H9 (cell line): ENCODE measurements at regions not wholly inside any gene's neighbourhood (a gene's known extent, or its start where the extent isn't known, plus 50 kb on each side); places are given as distances from the start of the nearest gene placed in this dataset.

Experiments
- DNase-seq: peaks from one replicate; pipeline ENCODE4 v3.0.0-alpha.2; 2017
- H2AFZ ChIP-seq: one replicate; pipeline ENCODE4 v1.6.1; 2013; ENCODE audit warnings: mild to moderate bottlenecking, low read length, control low read depth, moderate library complexity
- H2AK5ac ChIP-seq: 2 replicates; pipeline ENCODE4 v1.6.1; 2013; ENCODE audit warnings: low read length, control low read depth, mixed read lengths; ENCODE audit not compliant: insufficient read length
- H2BK120ac ChIP-seq: one replicate; pipeline ENCODE4 v1.6.1; 2013; ENCODE audit warnings: low read depth, mild to moderate bottlenecking, low read length, control low read depth, inconsistent platforms; ENCODE audit not compliant: poor library complexity, severe bottlenecking
- H2BK12ac ChIP-seq: 2 replicates; pipeline ENCODE4 v1.6.1; 2013; ENCODE audit warnings: low read length, control low read depth, mixed read lengths, low read depth; ENCODE audit not compliant: insufficient read length
- H2BK15ac ChIP-seq: 2 replicates; pipeline ENCODE4 v1.6.1; 2013; ENCODE audit warnings: low read depth, low read length, control low read depth
- H2BK20ac ChIP-seq: one replicate; pipeline ENCODE4 v1.6.1; 2013; ENCODE audit warnings: low read depth, mild to moderate bottlenecking, low read length, control low read depth, inconsistent platforms; ENCODE audit not compliant: poor library complexity, severe bottlenecking
- H2BK5ac ChIP-seq: 2 replicates; pipeline ENCODE4 v1.6.1; 2013; ENCODE audit warnings: low read length, control low read depth, mixed read lengths; ENCODE audit not compliant: insufficient read length
- H3K14ac ChIP-seq: 2 replicates; pipeline ENCODE4 v1.6.1; 2013; ENCODE audit warnings: low read length, control low read depth; ENCODE audit not compliant: insufficient read depth
- H3K18ac ChIP-seq: 2 replicates; pipeline ENCODE4 v1.6.1; 2013; ENCODE audit warnings: low read depth, mild to moderate bottlenecking, mixed read lengths, low read length, control low read depth; ENCODE audit not compliant: insufficient read length
- H3K23ac ChIP-seq: 2 replicates; pipeline ENCODE4 v1.6.1; 2013; ENCODE audit warnings: low read length, control low read depth, mixed read lengths, low read depth; ENCODE audit not compliant: insufficient read length
- H3K23me2 ChIP-seq: 2 replicates; pipeline ENCODE4 v1.6.1; 2013; ENCODE audit warnings: low read depth, mild to moderate bottlenecking, mixed read lengths, low read length, control low read depth; ENCODE audit not compliant: insufficient read length, poor library complexity, severe bottlenecking
- H3K27ac ChIP-seq: 2 replicates; pipeline ENCODE4 v1.5.1; 2013; ENCODE audit warnings: low read length, control low read depth, mixed read lengths, low read depth; ENCODE audit not compliant: insufficient read length
- H3K27me3 ChIP-seq: 2 replicates; pipeline ENCODE4 v1.6.1; 2013; ENCODE audit warnings: low read length, control low read depth, inconsistent platforms; ENCODE audit not compliant: insufficient read depth
- H3K4ac ChIP-seq: 2 replicates; pipeline ENCODE4 v1.6.1; 2013; ENCODE audit warnings: low read depth, mild to moderate bottlenecking, control low read depth, inconsistent platforms, low read length, moderate library complexity
- H3K4me1 ChIP-seq: 2 replicates; pipeline ENCODE4 v1.6.1; 2013; ENCODE audit warnings: low read length, control low read depth, inconsistent platforms; ENCODE audit not compliant: insufficient read depth
- H3K4me2 ChIP-seq: 2 replicates; pipeline ENCODE4 v1.6.1; 2013; ENCODE audit warnings: low read length, control low read depth, mixed read lengths; ENCODE audit not compliant: insufficient read length, insufficient read depth
- H3K56ac ChIP-seq: 2 replicates; pipeline ENCODE4 v1.6.1; 2013; ENCODE audit warnings: low read depth, mild to moderate bottlenecking, mixed read lengths, low read length, control low read depth; ENCODE audit not compliant: insufficient read length
- H3K79me1 ChIP-seq: 2 replicates; pipeline ENCODE4 v1.6.1; 2013; ENCODE audit warnings: low read depth, mild to moderate bottlenecking, moderate library complexity, low read length, control low read depth, inconsistent platforms; ENCODE audit not compliant: insufficient read depth, poor library complexity, severe bottlenecking
- H3K79me2 ChIP-seq: 2 replicates; pipeline ENCODE4 v1.6.1; 2013; ENCODE audit warnings: low read length, control low read depth, inconsistent platforms; ENCODE audit not compliant: insufficient read depth
- H3K9ac ChIP-seq: 2 replicates; pipeline ENCODE4 v1.6.1; 2013; ENCODE audit warnings: low read length, control low read depth, mixed read lengths; ENCODE audit not compliant: insufficient read length; ENCODE audit errors: extremely low read depth
- H3K9me3 ChIP-seq: one replicate; pipeline ENCODE4 v1.6.1; 2013; ENCODE audit warnings: low read depth, low read length, inconsistent platforms; ENCODE audit not compliant: control insufficient read depth
- H3T11ph ChIP-seq: one replicate; pipeline ENCODE4 v1.6.1; 2013; ENCODE audit warnings: mild to moderate bottlenecking, low read length, control low read depth, inconsistent platforms
- H4K20me1 ChIP-seq: one replicate; pipeline ENCODE4 v1.6.1; 2013; ENCODE audit not compliant: control insufficient read depth, insufficient read length, insufficient read depth
- H4K5ac ChIP-seq: 2 replicates; pipeline ENCODE4 v1.6.1; 2013; ENCODE audit warnings: low read depth, mild to moderate bottlenecking, mixed read lengths, low read length, control low read depth; ENCODE audit not compliant: insufficient read length
- H4K8ac ChIP-seq: replicated peaks from 2 replicates; pipeline ENCODE4 v1.6.1; 2013; ENCODE audit warnings: low read length, control low read depth, mixed read lengths, low read depth; ENCODE audit not compliant: insufficient read length
- H4K91ac ChIP-seq: 2 replicates; pipeline ENCODE4 v1.6.1; 2013; ENCODE audit warnings: low read depth, mild to moderate bottlenecking, moderate library complexity, mixed read lengths, low read length, control low read depth; ENCODE audit not compliant: insufficient read length
- H3K27ac Mint-ChIP-seq, 3 experiments: 2 replicates in 2 of 3; 3 replicates in 1 of 3; pipeline ENCODE4 v1.8.0; 2020 to 2021; ENCODE audit warnings: mixed read lengths in 3 of 3, mild to moderate bottlenecking in 1 of 3, moderate library complexity in 1 of 3
- H3K27me3 Mint-ChIP-seq: 2 replicates; pipeline ENCODE4 v1.8.0; 2021; ENCODE audit warnings: low read depth, mild to moderate bottlenecking, moderate library complexity, mixed read lengths
- H3K36me3 Mint-ChIP-seq, 3 experiments: 2 replicates in 2 of 3; 3 replicates in 1 of 3; pipeline ENCODE4 v1.8.0; 2020 to 2021; ENCODE audit warnings: low read depth in 3 of 3, mixed read lengths in 3 of 3; ENCODE audit not compliant: insufficient read depth in 1 of 3
- H3K4me1 Mint-ChIP-seq, 2 experiments: 2 replicates each; pipeline ENCODE4 v1.8.0; 2020; ENCODE audit warnings: mixed read lengths in 2 of 2
- H3K4me3 Mint-ChIP-seq, 2 experiments: 2 replicates in 1 of 2; 3 replicates in 1 of 2; pipeline ENCODE4 v1.8.0; 2020 to 2021; ENCODE audit warnings: mild to moderate bottlenecking in 2 of 2, mixed read lengths in 2 of 2, moderate library complexity in 1 of 2
- H3K9me3 Mint-ChIP-seq, 2 experiments: 2 replicates in 1 of 2; 3 replicates in 1 of 2; pipeline ENCODE4 v1.8.0; 2020; ENCODE audit warnings: mild to moderate bottlenecking in 2 of 2, mixed read lengths in 2 of 2, moderate library complexity in 1 of 2
- WGBS: extraction: QIAGEN DNeasy Blood & Tissue Kit; methylation state at CpG from one replicate; pipeline ENCODE4 v1.1.7; 2013; ENCODE audit warnings: missing lambda C conversion rate, low lambda C conversion rate, mixed read lengths; ENCODE audit not compliant: insufficient read length; ENCODE audit errors: extremely low coverage; 5-methylcytosine and 5-hydroxymethylcytosine counted together
- TF ChIP-seq, protein P1 (sequence below): fragments of 200-600 bp; sonication (generic); conservative IDR thresholded peaks from 3 replicates; pipeline ENCODE4 v1.8.0; 2021; ENCODE audit warnings: antibody characterized with exemption, mild to moderate bottlenecking

GRCh38 chr14:87840906-87841305 is 152.1 kb downstream of the GALC start:
- no peak overlapping the region for H4K91ac ChIP-seq
- no peak overlapping the region for H3K14ac ChIP-seq
- H3K9me3 ChIP-seq, result no peaks in the 10 kb centered on the region
- H2BK12ac ChIP-seq, result no peak overlapping the region
- no peaks in the 10 kb centered on the region for H3K4me1 ChIP-seq
- no peaks in the 10 kb centered on the region for H3K23me2 ChIP-seq
- Mint-ChIP-seq H3K36me3 (no peaks in the 10 kb centered on the region; a peak in 1 of 7 replicates), H3K4me3 (no peak overlapping the region), H3K27ac (no peak overlapping the region), H3K4me1 (no peaks in the 10 kb centered on the region), H3K27me3 (peaks cover 1% of the 10 kb centered on the region; the same call in 1 of the 2 replicates), H3K9me3 (no peaks in the 10 kb centered on the region; a peak in 1 of 5 replicates)
- no peak overlapping the region for H2BK5ac ChIP-seq
- H3K4me2 ChIP-seq, result no peak overlapping the region
- TF ChIP-seq, protein P1, sequence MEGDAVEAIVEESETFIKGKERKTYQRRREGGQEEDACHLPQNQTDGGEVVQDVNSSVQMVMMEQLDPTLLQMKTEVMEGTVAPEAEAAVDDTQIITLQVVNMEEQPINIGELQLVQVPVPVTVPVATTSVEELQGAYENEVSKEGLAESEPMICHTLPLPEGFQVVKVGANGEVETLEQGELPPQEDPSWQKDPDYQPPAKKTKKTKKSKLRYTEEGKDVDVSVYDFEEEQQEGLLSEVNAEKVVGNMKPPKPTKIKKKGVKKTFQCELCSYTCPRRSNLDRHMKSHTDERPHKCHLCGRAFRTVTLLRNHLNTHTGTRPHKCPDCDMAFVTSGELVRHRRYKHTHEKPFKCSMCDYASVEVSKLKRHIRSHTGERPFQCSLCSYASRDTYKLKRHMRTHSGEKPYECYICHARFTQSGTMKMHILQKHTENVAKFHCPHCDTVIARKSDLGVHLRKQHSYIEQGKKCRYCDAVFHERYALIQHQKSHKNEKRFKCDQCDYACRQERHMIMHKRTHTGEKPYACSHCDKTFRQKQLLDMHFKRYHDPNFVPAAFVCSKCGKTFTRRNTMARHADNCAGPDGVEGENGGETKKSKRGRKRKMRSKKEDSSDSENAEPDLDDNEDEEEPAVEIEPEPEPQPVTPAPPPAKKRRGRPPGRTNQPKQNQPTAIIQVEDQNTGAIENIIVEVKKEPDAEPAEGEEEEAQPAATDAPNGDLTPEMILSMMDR, result no peak
- WGBS, result no CpG with 5 or more reads among the region's 2 CpGs
- no peak overlapping the region for H3K56ac ChIP-seq
- H4K20me1 ChIP-seq, result no peaks in the 10 kb centered on the region
- DNase-seq, result no peak
- H4K5ac ChIP-seq, result no peak overlapping the region
- H3K4ac ChIP-seq, result no peak overlapping the region
- H3K79me2 ChIP-seq, result no peaks in the 10 kb centered on the region
- H2AFZ ChIP-seq, result no peak overlapping the region
- H3K18ac ChIP-seq, result no peak overlapping the region
- no peak overlapping the region for H3K27ac ChIP-seq
- H3K79me1 ChIP-seq, result no peaks in the 10 kb centered on the region
- no peaks in the 10 kb centered on the region for H3K27me3 ChIP-seq
- no peak overlapping the region for H2AK5ac ChIP-seq
- H2BK15ac ChIP-seq, result no peak overlapping the region
- H3K23ac ChIP-seq, result no peak overlapping the region
- no peak overlapping the region for H3K9ac ChIP-seq
- H2BK20ac ChIP-seq, result no peak overlapping the region
- H3T11ph ChIP-seq, result no peak overlapping the region
- no peak overlapping the region for H2BK120ac ChIP-seq
- H4K8ac ChIP-seq, result no peak overlapping the region
